GM21381 (cell line): ENCODE measurements at regions not wholly inside any gene's neighbourhood (a gene's known extent, or its start where the extent isn't known, plus 50 kb on each side); places are given as distances from the start of the nearest gene placed in this dataset.

ENCODE experiments used
- ATAC-seq: cut with Tn5 transposase; IDR thresholded peaks from one replicate; pipeline ENCODE4 v1.9.1; 2021; ENCODE audit warnings: mild to moderate bottlenecking, moderate library complexity; ENCODE audit not compliant: unreplicated experiment

GRCh38 chr5:68447136-68447929 lies 231.8 kb downstream of the PIK3R1 start:
- ATAC-seq: no peak

GRCh38 chr5:68449380-68449779 lies 233.8 kb downstream of the PIK3R1 start:
- no peak for ATAC-seq

GRCh38 chr5:68450245-68450852 lies 234.8 kb downstream of the PIK3R1 start:
- no peak for ATAC-seq

DNA sequence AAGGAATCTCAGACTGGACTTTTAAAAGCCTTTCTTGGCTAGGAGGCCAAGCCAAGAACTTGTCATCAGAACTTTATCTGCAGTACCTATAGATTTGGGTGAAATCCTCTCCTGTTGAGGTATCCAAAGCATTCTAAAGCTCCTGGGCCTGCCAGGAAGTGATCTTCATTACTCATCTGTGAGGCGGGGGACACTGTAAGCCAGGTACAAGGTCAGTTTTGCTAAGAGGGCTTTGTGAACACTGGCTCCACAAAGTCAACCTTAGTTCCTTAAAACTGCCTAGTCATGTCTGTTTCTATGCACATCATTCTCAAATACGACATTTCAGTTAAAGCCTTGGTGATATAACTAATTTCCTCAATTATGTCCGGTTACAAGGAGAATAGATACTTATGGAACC lies 236.7 kb downstream of the PIK3R1 start:
- ATAC-seq: no peak

GRCh38 chr5:68454172-68454571 lies 238.6 kb downstream of the PIK3R1 start:
- ATAC-seq: no peak

DNA sequence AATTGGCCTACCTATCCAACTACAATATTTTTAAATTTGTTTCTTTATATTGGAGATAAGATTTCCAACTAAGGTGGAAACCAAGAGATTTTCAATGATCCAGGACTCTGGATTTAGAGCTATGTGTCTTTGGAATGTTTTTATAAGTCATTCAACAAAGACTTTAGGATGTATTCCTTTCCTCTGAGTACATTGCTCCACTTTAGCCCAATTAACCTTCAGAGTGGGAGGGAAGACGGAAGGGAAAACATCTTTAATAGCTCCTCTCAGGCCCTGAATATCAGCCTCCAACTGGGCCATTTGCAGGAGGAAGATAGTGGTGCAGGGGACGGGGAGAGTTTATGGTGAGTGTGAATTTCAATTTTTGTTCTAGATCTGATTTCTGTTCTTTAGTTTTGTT lies 239.2 kb downstream of the PIK3R1 start:
- ATAC-seq: no peak

GRCh38 chr5:68455216-68455615 lies 239.7 kb downstream of the PIK3R1 start:
- no peak for ATAC-seq

DNA sequence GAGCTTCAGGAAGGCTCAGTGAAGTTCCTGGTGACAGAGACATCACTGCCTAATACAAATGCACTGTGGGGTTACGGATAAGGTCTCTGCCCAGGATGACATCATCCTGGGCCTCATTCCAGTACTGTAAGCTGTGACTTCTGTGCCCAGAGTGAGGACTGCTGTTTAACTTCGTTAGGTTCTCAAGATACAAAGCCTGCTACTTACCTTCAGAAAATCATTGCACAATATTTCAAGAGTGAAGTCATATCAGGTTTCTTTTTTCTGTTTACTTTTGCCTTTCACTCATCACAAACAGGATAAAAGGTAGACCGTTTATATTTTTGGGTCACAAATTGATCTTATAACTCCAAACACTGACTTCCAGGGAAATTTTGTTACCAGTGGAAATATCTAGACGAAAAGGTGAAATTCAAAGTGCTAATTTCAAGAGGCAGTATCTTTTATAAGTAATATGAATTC lies 241.2 kb downstream of the PIK3R1 start:
- no peak for ATAC-seq

GRCh38 chr5:68457285-68457684 lies 241.7 kb downstream of the PIK3R1 start:
- no peak for ATAC-seq

- ATAC-seq: no peak
Measured at GRCh38 chr5:68458416-68459021, 243.0 kb downstream of the PIK3R1 start.

DNA sequence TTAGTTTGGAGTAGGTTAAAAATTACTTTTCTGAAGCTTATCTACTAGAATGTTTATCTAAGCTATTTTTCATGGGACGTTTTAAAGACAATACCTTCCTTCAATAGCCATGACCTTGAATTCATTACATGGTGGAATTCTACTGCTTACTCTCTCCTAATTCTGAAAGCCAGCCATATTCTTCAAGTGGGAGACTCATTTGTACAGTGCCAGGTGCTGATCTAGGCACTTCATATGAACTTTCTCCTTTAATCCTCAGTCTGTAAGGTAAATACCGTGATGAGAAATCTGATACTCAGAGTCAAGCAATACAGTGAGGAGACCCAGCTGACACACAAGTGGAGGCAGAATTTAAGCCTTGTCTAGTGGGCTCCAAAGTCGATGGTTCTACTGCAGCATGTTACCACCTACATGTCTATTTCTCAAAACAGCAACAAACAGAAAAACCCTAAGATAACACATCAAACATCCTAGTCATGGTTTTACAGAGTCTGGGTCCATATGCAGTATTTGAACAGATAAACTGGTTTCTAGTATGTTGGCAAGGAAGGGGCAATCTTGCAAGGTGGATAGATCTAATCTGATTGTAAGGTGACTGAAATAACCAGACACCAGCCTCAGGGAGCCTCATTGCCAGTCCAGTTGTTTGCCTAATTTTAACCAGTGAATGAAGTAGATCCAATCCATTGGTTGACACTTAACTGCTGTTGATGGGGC lies 243.7 kb downstream of the PIK3R1 start:
- ATAC-seq: no peak

DNA sequence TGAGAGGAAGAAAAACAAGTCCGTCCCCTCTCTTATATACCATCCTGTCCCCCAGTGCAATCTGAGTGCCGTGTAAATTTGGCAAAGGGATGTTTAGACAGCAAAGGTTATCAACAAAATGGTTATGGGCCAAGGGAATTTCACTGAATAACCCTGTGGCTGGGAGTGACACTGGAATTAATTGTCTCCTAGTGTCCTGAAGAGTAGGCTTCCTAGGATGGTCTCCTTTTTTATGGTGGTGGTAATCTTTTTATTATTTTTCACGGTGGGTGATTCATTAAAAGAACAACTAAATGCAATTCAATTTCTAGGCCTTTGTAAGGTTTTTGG lies 244.2 kb downstream of the PIK3R1 start:
- ATAC-seq: no peak

DNA sequence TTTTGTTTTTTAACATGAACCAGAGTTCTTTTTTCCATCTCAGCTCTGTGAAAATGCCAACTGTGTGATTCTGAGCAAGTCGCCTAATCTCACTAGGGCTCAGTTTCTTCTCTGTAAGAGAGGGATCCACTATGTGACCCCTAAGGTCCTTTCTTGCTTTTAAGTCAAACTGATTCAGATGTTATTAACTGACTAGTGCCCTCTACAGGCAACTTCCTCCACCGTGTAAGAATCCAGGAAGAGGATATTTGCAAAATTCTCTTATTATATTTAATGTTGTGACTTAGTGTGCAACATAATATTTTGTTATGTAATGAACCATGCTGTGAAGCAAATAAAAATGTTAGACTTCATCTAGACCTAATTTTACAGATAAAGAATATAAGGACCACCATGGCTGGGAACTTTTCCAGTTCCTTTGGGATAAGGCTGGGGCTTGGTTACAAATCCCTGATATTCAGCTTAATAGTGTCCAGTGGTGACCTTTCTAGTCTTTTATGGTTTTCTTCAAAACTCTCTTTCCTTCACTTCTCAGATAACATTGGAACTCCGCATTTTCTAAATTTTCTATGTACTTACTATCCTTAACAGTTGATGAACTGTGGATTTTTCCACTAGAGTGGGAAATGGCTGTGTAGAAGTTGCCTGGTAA lies 244.7 kb downstream of the PIK3R1 start:
- ATAC-seq: no peak

DNA sequence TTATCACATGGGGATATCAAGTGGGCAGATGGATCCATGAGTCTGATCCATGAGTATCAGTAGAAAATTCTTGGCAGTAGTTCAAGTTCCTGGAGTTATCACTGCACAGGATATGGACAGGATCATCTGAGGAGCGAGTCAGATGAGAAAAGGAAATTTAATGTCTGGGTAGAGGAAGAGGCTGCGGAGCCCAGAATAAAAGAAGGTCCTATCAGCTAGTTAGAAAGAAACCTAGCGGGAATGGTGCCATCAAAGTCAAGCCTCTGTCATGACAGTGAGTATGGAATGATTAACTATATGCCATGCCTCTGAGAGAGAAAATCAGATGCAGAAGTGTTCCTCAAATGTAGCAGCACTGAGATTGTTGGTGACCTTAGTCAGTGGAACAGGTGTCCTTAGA lies 248.1 kb downstream of the PIK3R1 start:
- no peak for ATAC-seq

DNA sequence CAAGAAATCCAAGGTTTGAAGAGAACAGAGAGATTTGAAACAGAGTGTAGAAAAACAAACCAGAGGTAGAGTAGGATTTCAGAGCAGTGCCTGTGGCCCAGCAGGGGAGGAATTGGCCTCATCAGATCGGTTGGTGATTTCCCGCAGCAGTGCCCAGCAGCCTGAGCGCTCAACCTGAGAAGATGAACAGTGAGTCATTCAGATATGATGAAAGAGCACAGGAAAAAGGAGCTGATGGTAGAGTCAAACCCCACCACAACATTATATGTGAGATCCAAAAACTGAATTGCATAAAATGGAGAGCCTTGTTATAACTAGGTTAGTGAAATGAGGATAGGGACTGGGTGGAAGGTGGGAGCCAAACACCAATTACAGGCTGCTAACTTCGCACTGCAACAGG lies 248.9 kb downstream of the PIK3R1 start:
- peak; percentile 60 for ATAC-seq

GRCh38 chr5:68465133-68465532 lies 249.6 kb downstream of the PIK3R1 start:
- no peak for ATAC-seq

DNA sequence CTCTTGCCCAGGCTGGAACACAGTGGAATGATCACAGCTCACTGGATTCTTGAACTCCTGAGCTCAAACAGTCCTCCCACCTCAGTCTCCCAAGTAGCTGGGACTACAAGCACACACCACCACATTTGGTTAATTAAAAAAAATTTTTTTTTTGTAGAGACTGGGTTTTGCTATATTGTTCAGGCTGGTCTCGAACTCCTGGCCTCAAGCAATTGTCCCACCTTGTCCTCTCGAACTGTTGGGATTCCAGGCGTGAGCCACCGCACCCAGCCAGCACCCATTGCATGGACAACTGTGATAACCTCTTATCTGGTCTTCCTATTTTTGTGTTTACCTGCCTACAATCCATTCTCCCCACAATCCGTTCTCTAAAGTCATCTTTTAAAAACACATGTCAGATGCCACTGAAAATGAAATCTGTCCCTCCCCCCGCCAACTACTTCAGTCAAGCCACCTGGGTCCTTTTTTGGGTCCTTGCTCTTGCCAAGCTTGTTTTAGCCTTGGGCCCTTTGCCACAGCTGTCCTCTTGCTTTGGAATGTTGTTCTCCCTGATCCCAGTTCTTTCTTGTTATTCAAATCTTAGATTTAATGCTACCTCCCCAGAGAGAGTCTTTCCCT lies 250.5 kb downstream of the PIK3R1 start:
- no peak for ATAC-seq

DNA sequence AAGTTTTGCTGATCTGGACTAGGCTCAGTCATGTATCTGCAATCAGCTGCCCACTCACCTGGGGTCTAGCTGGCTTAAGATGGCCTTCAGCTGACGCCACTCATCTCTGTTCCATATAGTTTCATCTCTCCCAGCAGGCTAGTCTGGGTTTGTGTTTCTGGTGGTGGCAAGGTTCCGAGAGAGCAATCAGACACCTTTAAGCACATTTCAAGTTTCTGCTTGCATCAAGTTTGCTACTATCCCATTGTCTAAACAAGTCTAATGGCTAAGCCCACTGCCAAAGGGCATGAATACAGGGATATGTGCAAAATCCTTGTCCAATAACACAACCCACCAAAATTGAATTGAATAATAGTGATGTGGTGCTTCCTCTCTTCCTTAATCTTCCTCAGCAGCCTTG lies 251.7 kb downstream of the PIK3R1 start:
- no peak for ATAC-seq

- no peak for ATAC-seq
Measured at GRCh38 chr5:68467794-68468193, 252.2 kb downstream of the PIK3R1 start.

DNA sequence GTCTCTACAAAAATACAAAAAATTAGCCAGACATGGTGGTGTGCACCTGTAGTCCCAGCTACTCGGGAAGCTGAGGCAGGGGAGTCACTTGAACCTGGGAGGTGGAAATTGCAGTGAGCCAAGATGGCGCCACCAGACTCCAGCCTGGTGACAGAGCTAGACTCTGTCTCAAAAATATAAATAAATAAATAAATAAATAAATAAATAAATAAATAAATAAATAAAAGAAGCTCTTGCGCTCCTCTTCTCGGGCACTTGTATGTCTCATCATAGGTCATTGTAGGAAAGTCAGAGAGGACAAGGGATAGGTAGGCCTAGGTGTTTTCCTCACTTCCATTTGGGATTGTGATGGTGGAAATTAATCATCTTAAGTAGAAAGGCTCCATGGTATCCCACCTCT lies 252.8 kb downstream of the PIK3R1 start:
- no peak for ATAC-seq
